HL-60 (cell line): ENCODE measurements at regions not wholly inside any gene's neighbourhood (a gene's known extent, or its start where the extent isn't known, plus 50 kb on each side); places are given as distances from the start of the nearest gene placed in this dataset.

ENCODE experiments used
- CTCF ChIP-seq: IDR thresholded peaks from one replicate; pipeline ENCODE4 v1.5.1; 2011; ENCODE audit warnings: low read length, control low read depth, inconsistent platforms; ENCODE audit not compliant: insufficient read depth
- GABPA ChIP-seq: IDR thresholded peaks from 2 replicates; pipeline ENCODE4 v1.6.1; 2012; ENCODE audit warnings: low read depth
- POLR2AphosphoS5 ChIP-seq: IDR thresholded peaks from 2 replicates; pipeline ENCODE4 v1.6.1; 2012; ENCODE audit warnings: low read depth
- REST ChIP-seq: IDR thresholded peaks from 2 replicates; pipeline ENCODE4 v1.6.1; 2012; ENCODE audit warnings: low read depth; ENCODE audit not compliant: insufficient replicate concordance
- SPI1 ChIP-seq: IDR thresholded peaks from 2 replicates; pipeline ENCODE4 v1.6.1; 2012; ENCODE audit warnings: low read depth, mild to moderate bottlenecking, borderline replicate concordance

GRCh38 chr16:75929046-75929445, 202.8 kb upstream of the CPHXL start:
- TF ChIP-seq CTCF (no peak), POLR2AphosphoS5 (no peak), GABPA (no peak), REST (no peak), SPI1 (no peak)
